Liver (tissue), 8 donors: ENCODE measurements at regions not wholly inside any gene's neighbourhood (a gene's known extent, or its start where the extent isn't known, plus 50 kb on each side); places are given as distances from the start of the nearest gene placed in this dataset.

Experiments
- DNase-seq: peaks from one replicate; pipeline ENCODE4 v3.0.0-alpha.2; 2017; ENCODE audit warnings: low spot score
- H3K27ac ChIP-seq, 2 donors: one replicate each; pipeline ENCODE4 v1.7.0; 2013; ENCODE audit warnings: inconsistent platforms in 2 of 2, low read length in 2 of 2, control low read depth in 1 of 2, low read depth in 1 of 2, mild to moderate bottlenecking in 1 of 2
- H3K27me3 ChIP-seq, 4 donors: one replicate each; pipeline versions ENCODE4 v1.6.1 to v1.7.0; 2013; ENCODE audit warnings: low read length in 3 of 4, inconsistent platforms in 1 of 4, mild to moderate bottlenecking in 1 of 4, moderate library complexity in 1 of 4; ENCODE audit not compliant: control insufficient read depth in 4 of 4, insufficient read depth in 4 of 4
- H3K36me3 ChIP-seq, 4 donors: one replicate each; pipeline versions ENCODE4 v1.6.1 to v1.7.0; 2013; ENCODE audit warnings: low read length in 3 of 4, mild to moderate bottlenecking in 3 of 4, low read depth in 1 of 4, moderate library complexity in 1 of 4; ENCODE audit not compliant: control insufficient read depth in 4 of 4, insufficient read depth in 3 of 4
- H3K4me1 ChIP-seq, 4 donors: one replicate each; pipeline versions ENCODE4 v1.6.1 to v1.7.0; 2013; ENCODE audit warnings: low read length in 3 of 4, mild to moderate bottlenecking in 3 of 4, moderate library complexity in 1 of 4; ENCODE audit not compliant: control insufficient read depth in 4 of 4, insufficient read depth in 4 of 4
- H3K4me3 ChIP-seq, 3 donors: one replicate each; pipeline versions ENCODE4 v1.6.1 to v1.7.0; 2013; ENCODE audit warnings: low read length in 3 of 3, control low read depth in 1 of 3, low read depth in 1 of 3, mild to moderate bottlenecking in 1 of 3
- H3K9ac ChIP-seq, 2 donors: one replicate each; pipeline ENCODE4 v1.7.0; 2013; ENCODE audit warnings: low read length in 2 of 2, mild to moderate bottlenecking in 2 of 2, moderate library complexity in 2 of 2, control low read depth in 1 of 2, low read depth in 1 of 2
- H3K9me3 ChIP-seq, 4 donors: one replicate each; pipeline versions ENCODE4 v1.6.1 to v1.7.0; 2013; ENCODE audit warnings: low read length in 3 of 4; ENCODE audit not compliant: control insufficient read depth in 4 of 4
- ATF3 ChIP-seq: IDR thresholded peaks from 2 replicates; pipeline ENCODE4 v1.6.1; 2016; ENCODE audit warnings: antibody characterized with exemption
- CTCF ChIP-seq: fragments of 150-350 bp; IDR thresholded peaks from 2 replicates; pipeline ENCODE4 v1.5.1; 2017; ENCODE audit warnings: improper control_type of control experiment, low read depth, low read length; ENCODE audit not compliant: missing input control
- EGR1 ChIP-seq, 2 donors: IDR thresholded peaks; 2 replicates each; pipeline ENCODE4 v1.6.1; 2016 to 2018; ENCODE audit warnings: antibody characterized with exemption in 2 of 2, low read depth in 2 of 2
- FOXA1 ChIP-seq: IDR thresholded peaks from 2 replicates; pipeline ENCODE4 v1.6.1; 2016; ENCODE audit warnings: antibody characterized with exemption
- FOXA2 ChIP-seq: IDR thresholded peaks from 2 replicates; pipeline ENCODE4 v1.6.1; 2016; ENCODE audit warnings: antibody characterized with exemption
- HNF4A ChIP-seq, 2 donors: conservative IDR thresholded peaks; 2 replicates each; pipeline ENCODE4 v1.6.1; 2016; ENCODE audit warnings: antibody characterized with exemption in 2 of 2, mild to moderate bottlenecking in 2 of 2
- HNF4G ChIP-seq: IDR thresholded peaks from 2 replicates; pipeline ENCODE4 v1.6.1; 2016; ENCODE audit warnings: antibody characterized with exemption
- JUND ChIP-seq, 2 donors: IDR thresholded peaks; 2 replicates each; pipeline ENCODE4 v1.6.1; 2016; ENCODE audit warnings: antibody characterized with exemption in 2 of 2
- MAX ChIP-seq: IDR thresholded peaks from 2 replicates; pipeline ENCODE4 v1.6.1; 2016; ENCODE audit warnings: antibody characterized with exemption
- NR2F2 ChIP-seq: IDR thresholded peaks from 2 replicates; pipeline ENCODE4 v1.6.1; 2016; ENCODE audit warnings: antibody characterized with exemption
- RAD21 ChIP-seq, 2 donors: IDR thresholded peaks; 2 replicates each; pipeline ENCODE4 v1.6.1; 2016; ENCODE audit warnings: antibody characterized with exemption in 2 of 2, mild to moderate bottlenecking in 2 of 2
- REST ChIP-seq: IDR thresholded peaks from 2 replicates; pipeline ENCODE4 v1.6.1; 2016; ENCODE audit warnings: antibody characterized with exemption, mild to moderate bottlenecking
- RXRA ChIP-seq, 2 donors: IDR thresholded peaks; 2 replicates each; pipeline ENCODE4 v1.6.1; 2017 to 2018; ENCODE audit warnings: antibody characterized with exemption in 2 of 2, mild to moderate bottlenecking in 1 of 2
- SP1 ChIP-seq: IDR thresholded peaks from 2 replicates; pipeline ENCODE4 v1.6.1; 2018; ENCODE audit warnings: antibody characterized with exemption, mild to moderate bottlenecking
- TAF1 ChIP-seq: conservative IDR thresholded peaks from 2 replicates; pipeline ENCODE4 v1.6.1; 2016; ENCODE audit warnings: antibody characterized with exemption, mild to moderate bottlenecking
- ZBTB33 ChIP-seq: IDR thresholded peaks from 2 replicates; pipeline ENCODE4 v1.6.1; 2016; ENCODE audit warnings: antibody characterized with exemption
- WGBS: extraction: QIAGEN DNeasy Blood & Tissue Kit; methylation state at CpG from one replicate; pipeline ENCODE4 v1.1.7; 2013; 5-methylcytosine and 5-hydroxymethylcytosine counted together
- donor health status: healthy.
- donor health status: healthy.
- donor health status: healthy.
- donor health status: healthy.
- donor health status: healthy.

GRCh38 chr6:14658886-14659561, 541.5 kb downstream of the CD83 start:
- Histone ChIP-seq H3K4me1 (no peaks in the 10 kb centered on the region), H3K4me3 (no peak overlapping the region), H3K9ac (no peak overlapping the region), H3K27ac (no peak overlapping the region), H3K9me3 (no peaks in the 10 kb centered on the region), H3K36me3 (no peaks in the 10 kb centered on the region), H3K27me3 (peaks cover 0 to 3% (median 0%) of the 10 kb centered on the region in 4 donors)
- TF ChIP-seq SP1 (no peak), HNF4G (no peak), TAF1 (no peak), MAX (no peak), ATF3 (no peak), ZBTB33 (no peak), EGR1 (IDR thresholded peaks at IDR 0.05; ENCODE audit: low read depth in 2 of 2) (no peak), NR2F2 (no peak), JUND (IDR thresholded peaks at IDR 0.05) (no peak), REST (no peak), CTCF (no peak), RXRA (IDR thresholded peaks at IDR 0.05) (no peak), HNF4A (conservative IDR thresholded peaks at IDR 0.05) (no peak), FOXA2 (no peak), RAD21 (IDR thresholded peaks at IDR 0.05) (no peak)
- no peak for DNase-seq
- 57% methylated on average over 6 of the region's 6 CpGs for WGBS

- Histone ChIP-seq H3K27ac (no peak overlapping the region), H3K4me3 (no peak overlapping the region), H3K4me1 (no peaks in the 10 kb centered on the region), H3K9me3 (no peaks in the 10 kb centered on the region), H3K27me3 (peaks cover 0 to 3% (median 0%) of the 10 kb centered on the region in 4 donors), H3K9ac (no peak overlapping the region), H3K36me3 (no peaks in the 10 kb centered on the region)
- no peak for DNase-seq
- TF ChIP-seq REST (no peak), ZBTB33 (no peak), SP1 (no peak), EGR1 (IDR thresholded peaks at IDR 0.05; ENCODE audit: low read depth in 2 of 2) (no peak), RAD21 (IDR thresholded peaks at IDR 0.05) (no peak), ATF3 (no peak), FOXA1 (no peak), NR2F2 (no peak)
These were observed 542.3 kb downstream of the CD83 start for GRCh38 chr6:14659841-14660240.
